ENCODE measurements at regions not wholly inside any gene's neighbourhood (a gene's known extent, or its start where the extent isn't known, plus 50 kb on each side); places are given as distances from the start of the nearest gene placed in this dataset.

DNA sequence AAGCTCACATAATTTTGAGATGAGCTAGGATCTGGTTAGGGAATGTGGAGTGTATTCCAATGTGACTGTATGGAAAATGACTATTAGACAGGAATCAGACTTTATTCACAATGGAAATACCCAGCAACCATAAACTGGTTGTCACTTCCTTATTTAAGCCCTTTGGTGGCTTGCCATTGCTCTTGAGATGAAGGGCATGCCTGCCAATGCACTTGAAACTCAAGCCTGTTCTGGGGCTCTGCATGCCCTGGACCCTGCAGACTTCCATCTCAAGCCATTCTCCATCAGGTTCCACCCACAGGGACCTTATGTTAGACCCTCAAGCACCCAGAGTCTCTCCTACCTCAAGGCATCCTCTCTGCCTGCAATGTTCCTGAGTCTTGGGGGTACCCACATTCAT is 145.5 kb downstream of the MPP7 start:
- no peak overlapping the region for H3K4me3 ChIP-seq (ENCODE audit: low read length)
- no peak for DNase-seq
- Mint-ChIP-seq H3K4me1 (peaks cover 0 to 60% (median 27%) of the 10 kb centered on the region in 7 donors), H3K27me3 (no peaks in the 10 kb centered on the region), H3K9me3 (peaks cover 0 to 7% (median 0%) of the 10 kb centered on the region in 11 donors), H3K4me3 (no peak overlapping the region), H3K27ac (no peak overlapping the region), H3K36me3 (peaks cover 0 to 51% (median 28%) of the 10 kb centered on the region in 5 donors)
- no peaks in the 10 kb centered on the region for H3K9me3 ChIP-seq (ENCODE audit: control insufficient read depth in 2 of 3, low read length in 3 of 3)
- no peak for ATAC-seq
- CTCF ChIA-PET: no interaction called here
- H3K27ac ChIP-seq (ENCODE audit: low read depth, low read length): no peak overlapping the region
- no peaks in the 10 kb centered on the region for H3K27me3 ChIP-seq (ENCODE audit: control insufficient read depth in 2 of 2, insufficient read depth in 2 of 2, low read length in 2 of 2)
- intact Hi-C loops (cut with micrococcal nuclease): no loop called here
- no peaks in the 10 kb centered on the region for H3K36me3 ChIP-seq (ENCODE audit: control insufficient read depth in 2 of 3, insufficient read depth in 3 of 3, low read length in 3 of 3)
- POLR2A ChIA-PET: no interaction called here
- no peaks in the 10 kb centered on the region for H3K4me1 ChIP-seq (ENCODE audit: control insufficient read depth in 2 of 2, insufficient read depth in 2 of 2, low read length in 2 of 2)

GRCh38 chr10:28155726-28156125 is 147.1 kb downstream of the MPP7 start:
- Histone ChIP-seq H3K4me1 (ENCODE audit: control insufficient read depth in 2 of 2, insufficient read depth in 2 of 2, low read length in 2 of 2) (no peaks in the 10 kb centered on the region), H3K27ac (ENCODE audit: low read depth, low read length) (no peak overlapping the region), H3K9me3 (ENCODE audit: control insufficient read depth in 2 of 3, low read length in 3 of 3) (no peaks in the 10 kb centered on the region), H3K4me3 (ENCODE audit: low read length) (no peak overlapping the region), H3K36me3 (ENCODE audit: control insufficient read depth in 2 of 3, insufficient read depth in 3 of 3, low read length in 3 of 3) (no peaks in the 10 kb centered on the region), H3K27me3 (ENCODE audit: control insufficient read depth in 2 of 2, insufficient read depth in 2 of 2, low read length in 2 of 2) (no peaks in the 10 kb centered on the region)
- ChIA-PET POLR2A (no interaction called here), CTCF (no interaction called here)
- peaks cover 0 to 41% (median 19%) of the 10 kb centered on the region in 5 donors for H3K36me3 Mint-ChIP-seq
- H3K27me3 Mint-ChIP-seq: no peaks in the 10 kb centered on the region
- no peak overlapping the region for H3K4me3 Mint-ChIP-seq
- H3K27ac Mint-ChIP-seq: no peak overlapping the region
- no peak for DNase-seq
- intact Hi-C loops (cut with micrococcal nuclease): no loop called here
- H3K4me1 Mint-ChIP-seq: peaks cover 0 to 53% (median 31%) of the 10 kb centered on the region in 7 donors
- peaks cover 0 to 7% (median 0%) of the 10 kb centered on the region in 11 donors for H3K9me3 Mint-ChIP-seq
- no peak for ATAC-seq

- DNase-seq (no peak), ATAC-seq (no peak)
- ChIA-PET POLR2A (no interaction called here), CTCF (no interaction called here)
- Mint-ChIP-seq H3K36me3 (peaks cover 0 to 44% (median 31%) of the 10 kb centered on the region in 5 donors), H3K27me3 (no peaks in the 10 kb centered on the region), H3K4me3 (no peak overlapping the region), H3K9me3 (peaks cover 0 to 2% (median 0%) of the 10 kb centered on the region in 11 donors), H3K4me1 (peaks cover 0 to 24% (median 11%) of the 10 kb centered on the region in 7 donors), H3K27ac (peak overlapping the region in 2 of 9 donors; percentile 0 to 33)
- Histone ChIP-seq H3K27me3 (ENCODE audit: control insufficient read depth in 2 of 2, insufficient read depth in 2 of 2, low read length in 2 of 2) (no peaks in the 10 kb centered on the region), H3K9me3 (ENCODE audit: control insufficient read depth in 2 of 3, low read length in 3 of 3) (no peaks in the 10 kb centered on the region), H3K36me3 (ENCODE audit: control insufficient read depth in 2 of 3, insufficient read depth in 3 of 3, low read length in 3 of 3) (peaks cover 0 to 14% (median 0%) of the 10 kb centered on the region in 3 experiments), H3K27ac (ENCODE audit: low read depth, low read length) (no peak overlapping the region), H3K4me1 (ENCODE audit: control insufficient read depth in 2 of 2, insufficient read depth in 2 of 2, low read length in 2 of 2) (no peaks in the 10 kb centered on the region), H3K4me3 (ENCODE audit: low read length) (no peak overlapping the region)
- intact Hi-C loops (cut with micrococcal nuclease): no loop called here
Measured at GRCh38 chr10:28151636-28152035, 151.2 kb downstream of the MPP7 start.

DNA sequence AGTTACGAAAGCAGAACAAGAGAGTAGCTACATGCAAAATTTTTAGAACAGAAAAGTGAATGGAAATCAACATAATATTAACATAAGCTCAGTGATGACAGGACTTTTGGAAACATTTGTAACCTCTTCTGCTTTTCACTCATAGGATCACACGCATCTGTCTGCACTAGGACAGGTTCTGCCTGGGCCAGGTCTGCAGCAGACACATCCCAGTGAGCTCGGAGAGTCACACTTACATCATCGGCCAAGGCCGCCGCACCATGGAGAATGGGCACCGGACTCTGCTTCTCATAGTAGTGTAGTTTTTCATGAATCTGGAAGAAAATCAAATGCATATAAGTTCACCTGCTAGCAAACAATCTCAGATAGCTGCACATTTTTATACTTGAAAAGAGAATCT is 150.9 kb upstream of the ODAD2 start:
- POLR2A ChIA-PET: no interaction called here
- H3K4me3 Mint-ChIP-seq: no peak overlapping the region
- CTCF ChIA-PET: no interaction called here

DNA sequence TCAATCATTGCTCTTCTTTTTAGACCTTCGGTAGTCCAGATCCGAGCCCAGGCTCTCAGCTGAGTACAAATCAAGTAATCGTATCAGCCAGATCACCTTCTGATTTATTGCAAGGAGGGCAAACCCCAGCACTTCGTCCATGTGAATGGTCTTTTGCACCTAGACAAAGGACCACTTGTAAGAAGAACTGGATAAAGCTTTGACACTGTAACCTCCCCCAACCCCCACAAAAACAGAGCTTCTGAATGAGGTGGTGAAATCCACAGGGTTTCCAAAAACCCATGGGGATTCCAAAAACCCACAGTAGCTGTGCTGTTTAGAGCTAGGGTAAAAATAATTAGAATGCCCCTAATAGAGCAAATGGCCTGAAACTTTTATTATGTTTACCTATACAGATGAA is 148.8 kb upstream of the ODAD2 start:
- no peaks in the 10 kb centered on the region for H3K27me3 ChIP-seq (ENCODE audit: control insufficient read depth in 2 of 2, insufficient read depth in 2 of 2, low read length in 2 of 2)
- H3K4me3 ChIP-seq (ENCODE audit: low read length): no peak overlapping the region
- Mint-ChIP-seq H3K36me3 (peaks cover 0 to 59% (median 42%) of the 10 kb centered on the region in 5 donors), H3K27me3 (no peaks in the 10 kb centered on the region), H3K4me3 (no peak overlapping the region), H3K4me1 (peaks cover 0 to 9% (median 6%) of the 10 kb centered on the region in 7 donors), H3K9me3 (peaks cover 0 to 3% (median 0%) of the 10 kb centered on the region in 11 donors), H3K27ac (no peak overlapping the region)
- ChIA-PET POLR2A (no interaction called here), CTCF (interaction anchor here (0.7 to 1.1 kb wide), 2 partner anchors 11 to 246 kb away, joined by 3 read pairs; no protein-coding TSS in a partner anchor)
- H3K27ac ChIP-seq (ENCODE audit: low read depth, low read length): no peak overlapping the region
- intact Hi-C loops (cut with micrococcal nuclease): no loop called here
- no peaks in the 10 kb centered on the region for H3K4me1 ChIP-seq (ENCODE audit: control insufficient read depth in 2 of 2, insufficient read depth in 2 of 2, low read length in 2 of 2)
- DNase-seq (no peak), ATAC-seq (no peak)
- no peaks in the 10 kb centered on the region for H3K9me3 ChIP-seq (ENCODE audit: control insufficient read depth in 2 of 3, low read length in 3 of 3)
- peaks cover 0 to 16% (median 0%) of the 10 kb centered on the region in 3 experiments for H3K36me3 ChIP-seq (ENCODE audit: control insufficient read depth in 2 of 3, insufficient read depth in 3 of 3, low read length in 3 of 3)

More for the DNA sequence above, 150.9 kb upstream of the ODAD2 start:
- DNase-seq (no peak), ATAC-seq (no peak)
- H3K27me3 Mint-ChIP-seq: no peaks in the 10 kb centered on the region
- H3K36me3 ChIP-seq (ENCODE audit: control insufficient read depth in 2 of 3, insufficient read depth in 3 of 3, low read length in 3 of 3): peaks cover 0 to 15% (median 0%) of the 10 kb centered on the region in 3 experiments
- H3K27ac ChIP-seq (ENCODE audit: low read depth, low read length): no peak overlapping the region
- H3K4me1 ChIP-seq (ENCODE audit: control insufficient read depth in 2 of 2, insufficient read depth in 2 of 2, low read length in 2 of 2): no peaks in the 10 kb centered on the region
- H3K4me3 ChIP-seq (ENCODE audit: low read length): no peak overlapping the region
- H3K9me3 Mint-ChIP-seq: no peaks in the 10 kb centered on the region
- H3K9me3 ChIP-seq (ENCODE audit: control insufficient read depth in 2 of 3, low read length in 3 of 3): no peaks in the 10 kb centered on the region
- H3K36me3 Mint-ChIP-seq: peaks cover 0 to 48% (median 34%) of the 10 kb centered on the region in 5 donors
- H3K27me3 ChIP-seq (ENCODE audit: control insufficient read depth in 2 of 2, insufficient read depth in 2 of 2, low read length in 2 of 2): no peaks in the 10 kb centered on the region
- peaks cover 0 to 12% (median 1%) of the 10 kb centered on the region in 7 donors for H3K4me1 Mint-ChIP-seq
- intact Hi-C loops (cut with micrococcal nuclease): no loop called here
- no peak overlapping the region for H3K27ac Mint-ChIP-seq

- intact Hi-C loops (cut with micrococcal nuclease): no loop called here
- Mint-ChIP-seq H3K4me3 (no peak overlapping the region), H3K9me3 (peaks cover 3 to 53% (median 20%) of the 10 kb centered on the region in 11 donors), H3K27ac (no peak overlapping the region), H3K27me3 (no peaks in the 10 kb centered on the region), H3K4me1 (peaks cover 0 to 8% (median 0%) of the 10 kb centered on the region in 7 donors), H3K36me3 (peaks cover 8 to 74% (median 62%) of the 10 kb centered on the region in 5 donors)
- ATAC-seq (no peak), DNase-seq (no peak)
- H3K9me3 ChIP-seq (ENCODE audit: control insufficient read depth in 2 of 3, low read length in 3 of 3): peaks cover 0 to 18% (median 7%) of the 10 kb centered on the region in 3 experiments
- ChIA-PET POLR2A (interaction anchor here (0.7 kb wide), 1 partner anchor 9 kb away, joined by 4 read pairs; no protein-coding TSS in a partner anchor), CTCF (no interaction called here)
- peaks cover 0 to 18% (median 0%) of the 10 kb centered on the region in 3 experiments for H3K36me3 ChIP-seq (ENCODE audit: control insufficient read depth in 2 of 3, insufficient read depth in 3 of 3, low read length in 3 of 3)
- H3K4me1 ChIP-seq (ENCODE audit: control insufficient read depth in 2 of 2, insufficient read depth in 2 of 2, low read length in 2 of 2): no peaks in the 10 kb centered on the region
- no peaks in the 10 kb centered on the region for H3K27me3 ChIP-seq (ENCODE audit: control insufficient read depth in 2 of 2, insufficient read depth in 2 of 2, low read length in 2 of 2)
- H3K4me3 ChIP-seq (ENCODE audit: low read length): no peak overlapping the region
- no peak overlapping the region for H3K27ac ChIP-seq (ENCODE audit: low read depth, low read length)
Measured at GRCh38 chr10:28139138-28139537, 140.3 kb upstream of the ODAD2 start.
